Adrenal gland (tissue), 9 donors: ENCODE measurements at regions not wholly inside any gene's neighbourhood (a gene's known extent, or its start where the extent isn't known, plus 50 kb on each side); places are given as distances from the start of the nearest gene placed in this dataset.

Source experiments
- DNase-seq, 7 donors: peaks; one replicate each; pipeline ENCODE4 v3.0.0-alpha.2; 2019 to 2020
- H3K27ac ChIP-seq, 5 donors: fragments of 200-600 bp; sonication (generic) in 4 of 5; 1 replicate in 3 of 5; 2 replicates in 2 of 5; pipeline versions ENCODE4 v1.5.1 to v1.8.0; 2016 to 2020; ENCODE audit warnings: mild to moderate bottlenecking in 1 of 5
- H3K27me3 ChIP-seq: fragments of 200-600 bp; 2 replicates; pipeline ENCODE4 v1.8.0; 2021
- H3K36me3 ChIP-seq, 2 donors: fragments of 200-600 bp; replicated peaks in 1 of 2; 1 replicate in 1 of 2; 2 replicates in 1 of 2; pipeline versions ENCODE4 v1.5.1 to v1.8.0; 2018 to 2022
- H3K4me1 ChIP-seq, 2 donors: fragments of 200-600 bp; replicated peaks in 1 of 2; 1 replicate in 1 of 2; 2 replicates in 1 of 2; pipeline versions ENCODE4 v1.5.1 to v1.8.0; 2018 to 2021
- H3K4me3 ChIP-seq, 4 donors: fragments of 200-600 bp; sonication (generic) in 3 of 4; one replicate each; pipeline ENCODE4 v1.5.1; 2016 to 2018
- H3K9me3 ChIP-seq, 3 donors: fragments of 200-600 bp; sonication (generic) in 1 of 3; replicated peaks in 1 of 3; 1 replicate in 2 of 3; 2 replicates in 1 of 3; pipeline versions ENCODE4 v1.5.1 to v1.8.0; 2016 to 2021
- CTCF ChIP-seq, 6 experiments: fragments of 450-650 bp in 4 of 6; fragments of 200-600 bp in 2 of 6; sonication (generic) in 1 of 6; IDR thresholded peaks; 1 replicate in 5 of 6; 2 replicates in 1 of 6; pipeline versions ENCODE4 v1.5.1 to v1.8.0; 2016 to 2021; ENCODE audit warnings: antibody characterized with exemption in 6 of 6, mild to moderate bottlenecking in 2 of 6, moderate library complexity in 1 of 6
- POLR2A ChIP-seq, 2 donors: fragments of 450-650 bp; IDR thresholded peaks; one replicate each; pipeline ENCODE4 v1.6.1; 2017; ENCODE audit warnings: antibody characterized with exemption in 2 of 2, mild to moderate bottlenecking in 2 of 2, moderate library complexity in 1 of 2
- WGBS, 4 donors: extraction: QIAGEN DNeasy Blood & Tissue Kit in 2 of 4; methylation state at CpG; one replicate each; pipeline versions ENCODE4 v1.1.5 to v1.1.7; 2013 to 2017; 5-methylcytosine and 5-hydroxymethylcytosine counted together
- intact Hi-C, 2 donors: fragments of 100-400 bp; cut with DNase I; formaldehyde crosslinking; loops; one replicate each; pipeline versions ENCODE4 v1.14.1 to v1.15.0; 2022 to 2023
- donor health status: healthy with polysubstance abuse.
- donor health status: Bipolar disorder and iron deficiency.
- donor health status: DM: yes; HTN: yes; CAD: no.
- donor health status: DM: no; HTN: no; CAD: no.
- donor health status: DM: no; HTN: no; CAD: no.

GRCh38 chr2:180219491-180219890 lies 212.4 kb upstream of the CWC22 start:
- H3K9me3 ChIP-seq, result no peaks in the 10 kb centered on the region
- no peaks in the 10 kb centered on the region for H3K4me1 ChIP-seq
- no peak for TF ChIP-seq POLR2A (IDR thresholded peaks at IDR 0.05)
- TF ChIP-seq CTCF (IDR thresholded peaks at IDR 0.05), result no peak
- no peaks in the 10 kb centered on the region for H3K27me3 ChIP-seq
- 46 to 61% (median 53%) methylated on average over 1 of the region's 1 CpG for WGBS, 4 donors
- DNase-seq, result no peak
- H3K27ac ChIP-seq, result no peak overlapping the region
- no peaks in the 10 kb centered on the region for H3K36me3 ChIP-seq
- intact Hi-C loops, result no loop called here
- H3K4me3 ChIP-seq, result no peak overlapping the region

GRCh38 chr2:180208841-180209240 lies 201.7 kb upstream of the CWC22 start:
- WGBS, 4 donors, result 34 to 58% (median 47%) methylated on average over 2 of the region's 2 CpGs
- Histone ChIP-seq H3K9me3 (no peaks in the 10 kb centered on the region), H3K27ac (no peak overlapping the region), H3K4me1 (no peaks in the 10 kb centered on the region), H3K36me3 (no peaks in the 10 kb centered on the region), H3K4me3 (no peak overlapping the region), H3K27me3 (no peaks in the 10 kb centered on the region)
- no peak for DNase-seq
- TF ChIP-seq CTCF (IDR thresholded peaks at IDR 0.05) (no peak), POLR2A (IDR thresholded peaks at IDR 0.05) (no peak)
- intact Hi-C loops, result no loop called here

- Histone ChIP-seq H3K27me3 (no peaks in the 10 kb centered on the region), H3K9me3 (no peaks in the 10 kb centered on the region), H3K4me1 (no peaks in the 10 kb centered on the region), H3K27ac (no peak overlapping the region), H3K36me3 (no peaks in the 10 kb centered on the region), H3K4me3 (no peak overlapping the region)
- DNase-seq, result no peak
- WGBS, 4 donors, result 72 to 77% (median 74%) methylated on average over 6 of the region's 6 CpGs
- TF ChIP-seq CTCF (IDR thresholded peaks at IDR 0.05) (no peak), POLR2A (IDR thresholded peaks at IDR 0.05) (no peak)
- intact Hi-C loops, result no loop called here
Observed at GRCh38 chr2:180205621-180206235, 198.6 kb upstream of the CWC22 start.

GRCh38 chr2:180203972-180204371 lies 196.9 kb upstream of the CWC22 start:
- intact Hi-C loops, result no loop called here
- DNase-seq, result no peak
- no peak overlapping the region for H3K27ac ChIP-seq
- no peaks in the 10 kb centered on the region for H3K36me3 ChIP-seq
- no peaks in the 10 kb centered on the region for H3K9me3 ChIP-seq
- TF ChIP-seq POLR2A (IDR thresholded peaks at IDR 0.05) (no peak), CTCF (IDR thresholded peaks at IDR 0.05) (no peak)
- WGBS, 4 donors, result 72 to 85% (median 83%) methylated on average over 2 of the region's 2 CpGs
- H3K4me3 ChIP-seq, result no peak overlapping the region
- no peaks in the 10 kb centered on the region for H3K27me3 ChIP-seq
- no peaks in the 10 kb centered on the region for H3K4me1 ChIP-seq
